Transverse colon (tissue), 3 donors: ENCODE measurements at regions not wholly inside any gene's neighbourhood (a gene's known extent, or its start where the extent isn't known, plus 50 kb on each side); places are given as distances from the start of the nearest gene placed in this dataset.

Source experiments
- CTCF ChIP-seq, 5 experiments: fragments of 200-600 bp in 3 of 5; fragments of 450-650 bp in 2 of 5; sonication (generic) in 3 of 5; IDR thresholded peaks; 1 replicate in 2 of 5; 2 replicates in 3 of 5; pipeline ENCODE4 v1.5.1; 2016 to 2017; ENCODE audit warnings: antibody characterized with exemption in 5 of 5, inconsistent platforms in 3 of 5, mild to moderate bottlenecking in 2 of 5, moderate library complexity in 1 of 5
- EP300 ChIP-seq: sonication (generic); formaldehyde crosslinking; IDR thresholded peaks from one replicate; pipeline ENCODE4 v1.6.1; 2017; ENCODE audit warnings: antibody characterized with exemption, low read depth
- POLR2A ChIP-seq: fragments of 450-650 bp; IDR thresholded peaks from one replicate; pipeline ENCODE4 v1.6.1; 2016; ENCODE audit warnings: antibody characterized with exemption, mild to moderate bottlenecking, moderate library complexity

GRCh38 chr3:176078906-176079305 is 1118.4 kb downstream of the TBL1XR1 start:
- no peak for TF ChIP-seq CTCF (IDR thresholded peaks at IDR 0.05)
- TF ChIP-seq EP300, result no peak
- no peak for TF ChIP-seq POLR2A
